ENCODE measurements at regions not wholly inside any gene's neighbourhood (a gene's known extent, or its start where the extent isn't known, plus 50 kb on each side); places are given as distances from the start of the nearest gene placed in this dataset.

- no peaks in the 10 kb centered on the region for H3K27me3 ChIP-seq (ENCODE audit: control insufficient read depth in 2 of 2, insufficient read depth in 2 of 2, low read length in 2 of 2)
- H3K4me2 ChIP-seq (replicated peaks; ENCODE audit: extremely low read depth, low read length, poor library complexity, severe bottlenecking): no peak overlapping the region
- no peak overlapping the region for H2AFZ ChIP-seq (ENCODE audit: insufficient read depth, low read depth, low read length, poor library complexity, severe bottlenecking)
- Mint-ChIP-seq H3K4me1 (peaks cover 11% of the 10 kb centered on the region), H3K27ac (no peak overlapping the region), H3K36me3 (peaks cover 2 to 5% of the 10 kb centered on the region in 2 donors), H3K27me3 (ENCODE audit: low read depth in 3 of 3) (no peaks in the 10 kb centered on the region), H3K9me3 (peaks cover 0 to 2% (median 0%) of the 10 kb centered on the region in 7 donors), H3K4me3 (no peak overlapping the region)
- H3K9ac ChIP-seq (ENCODE audit: insufficient read depth, low read length, poor library complexity, severe bottlenecking): no peak overlapping the region
- TF ChIP-seq, protein P1, sequence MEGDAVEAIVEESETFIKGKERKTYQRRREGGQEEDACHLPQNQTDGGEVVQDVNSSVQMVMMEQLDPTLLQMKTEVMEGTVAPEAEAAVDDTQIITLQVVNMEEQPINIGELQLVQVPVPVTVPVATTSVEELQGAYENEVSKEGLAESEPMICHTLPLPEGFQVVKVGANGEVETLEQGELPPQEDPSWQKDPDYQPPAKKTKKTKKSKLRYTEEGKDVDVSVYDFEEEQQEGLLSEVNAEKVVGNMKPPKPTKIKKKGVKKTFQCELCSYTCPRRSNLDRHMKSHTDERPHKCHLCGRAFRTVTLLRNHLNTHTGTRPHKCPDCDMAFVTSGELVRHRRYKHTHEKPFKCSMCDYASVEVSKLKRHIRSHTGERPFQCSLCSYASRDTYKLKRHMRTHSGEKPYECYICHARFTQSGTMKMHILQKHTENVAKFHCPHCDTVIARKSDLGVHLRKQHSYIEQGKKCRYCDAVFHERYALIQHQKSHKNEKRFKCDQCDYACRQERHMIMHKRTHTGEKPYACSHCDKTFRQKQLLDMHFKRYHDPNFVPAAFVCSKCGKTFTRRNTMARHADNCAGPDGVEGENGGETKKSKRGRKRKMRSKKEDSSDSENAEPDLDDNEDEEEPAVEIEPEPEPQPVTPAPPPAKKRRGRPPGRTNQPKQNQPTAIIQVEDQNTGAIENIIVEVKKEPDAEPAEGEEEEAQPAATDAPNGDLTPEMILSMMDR (IDR thresholded peaks at IDR 0.05): no peak
- H3K9me3 ChIP-seq (replicated peaks in 1 of 2; ENCODE audit: control insufficient read depth in 1 of 2, insufficient read depth in 1 of 2, low read length in 2 of 2): no peaks in the 10 kb centered on the region
- no peak overlapping the region for H3K4me3 ChIP-seq (replicated peaks in 1 of 3; ENCODE audit: low read depth in 2 of 3, low read length in 3 of 3)
- WGBS (ENCODE audit: insufficient coverage): no CpG with 5 or more reads among the region's 3 CpGs
- no peak overlapping the region for H3K27ac ChIP-seq (ENCODE audit: low read depth in 1 of 2, low read length in 2 of 2)
- no peaks in the 10 kb centered on the region for H3K36me3 ChIP-seq (replicated peaks in 1 of 2; ENCODE audit: control insufficient read depth in 1 of 2, insufficient read depth in 2 of 2, low read length in 2 of 2)
- intact Hi-C loops (cut with micrococcal nuclease): no loop called here
- no peak for DNase-seq
- H4K20me1 ChIP-seq (ENCODE audit: insufficient read depth, low read length): no peaks in the 10 kb centered on the region
- no peaks in the 10 kb centered on the region for H3K79me2 ChIP-seq (ENCODE audit: insufficient read depth, low read length)
- peaks cover 4 to 6% of the 10 kb centered on the region in 2 donors for H3K4me1 ChIP-seq (ENCODE audit: control insufficient read depth in 1 of 2, insufficient read depth in 2 of 2, low read length in 2 of 2)
These were observed 512.4 kb upstream of the ID2 start for GRCh38 chr2:8169443-8169842.

DNA sequence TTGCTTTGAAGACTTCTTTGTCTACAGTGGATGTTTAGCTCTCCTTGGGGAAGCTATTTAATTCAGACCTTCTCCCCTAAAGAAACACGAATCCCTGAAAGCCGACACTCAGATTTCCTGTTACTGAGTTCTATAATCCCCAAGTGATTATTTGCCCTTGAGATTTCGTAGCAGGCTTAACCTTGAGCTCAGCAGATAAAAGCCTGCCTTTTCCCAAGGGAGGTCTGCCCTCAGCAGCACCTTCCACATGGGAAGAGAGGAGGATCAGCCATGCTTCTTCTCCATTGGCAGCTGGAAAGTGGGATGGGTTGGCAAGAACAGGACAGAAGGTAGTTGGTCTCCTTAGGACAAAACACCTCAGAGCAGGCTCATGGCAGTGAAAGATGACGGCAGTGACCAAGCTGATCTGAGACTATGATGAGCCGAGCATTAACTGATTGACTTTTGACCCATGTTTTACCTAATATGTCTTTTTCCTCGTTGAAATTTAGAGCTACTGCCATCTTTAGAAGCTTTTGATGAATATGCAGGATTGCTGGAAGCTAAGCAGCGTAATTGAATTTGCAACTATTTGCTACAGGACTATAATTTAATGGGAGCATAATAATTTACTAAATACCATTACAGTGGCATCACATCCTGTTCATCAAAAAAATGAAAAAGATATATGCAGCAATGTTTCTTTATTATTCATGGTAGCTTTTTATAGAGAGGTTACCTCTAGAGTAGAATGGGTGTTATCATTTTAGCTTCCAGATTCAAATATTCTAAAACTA is 511.1 kb upstream of the ID2 start:
- Mint-ChIP-seq H3K4me1 (peaks cover 24% of the 10 kb centered on the region), H3K4me3 (no peak overlapping the region), H3K36me3 (peaks cover 2 to 5% of the 10 kb centered on the region in 2 donors), H3K27ac (no peak overlapping the region), H3K27me3 (ENCODE audit: low read depth in 3 of 3) (no peaks in the 10 kb centered on the region), H3K9me3 (peaks cover 0 to 2% (median 0%) of the 10 kb centered on the region in 7 donors)
- DNase-seq: no peak
- Histone ChIP-seq H3K9me3 (replicated peaks in 1 of 2; ENCODE audit: control insufficient read depth in 1 of 2, insufficient read depth in 1 of 2, low read length in 2 of 2) (no peaks in the 10 kb centered on the region), H3K36me3 (replicated peaks in 1 of 2; ENCODE audit: control insufficient read depth in 1 of 2, insufficient read depth in 2 of 2, low read length in 2 of 2) (no peaks in the 10 kb centered on the region), H3K27ac (ENCODE audit: low read depth in 1 of 2, low read length in 2 of 2) (no peak overlapping the region), H2AFZ (ENCODE audit: insufficient read depth, low read depth, low read length, poor library complexity, severe bottlenecking) (no peak overlapping the region), H3K4me3 (replicated peaks in 1 of 3; ENCODE audit: low read depth in 2 of 3, low read length in 3 of 3) (no peak overlapping the region), H3K79me2 (ENCODE audit: insufficient read depth, low read length) (no peaks in the 10 kb centered on the region), H3K9ac (ENCODE audit: insufficient read depth, low read length, poor library complexity, severe bottlenecking) (no peak overlapping the region), H3K27me3 (ENCODE audit: control insufficient read depth in 2 of 2, insufficient read depth in 2 of 2, low read length in 2 of 2) (no peaks in the 10 kb centered on the region), H4K20me1 (ENCODE audit: insufficient read depth, low read length) (no peaks in the 10 kb centered on the region), H3K4me1 (ENCODE audit: control insufficient read depth in 1 of 2, insufficient read depth in 2 of 2, low read length in 2 of 2) (peaks cover 12 to 19% of the 10 kb centered on the region in 2 donors), H3K4me2 (replicated peaks; ENCODE audit: extremely low read depth, low read length, poor library complexity, severe bottlenecking) (no peak overlapping the region)
- WGBS (ENCODE audit: insufficient coverage): 100% methylated on average over 1 of the region's 7 CpGs
- TF ChIP-seq, protein P1 (IDR thresholded peaks at IDR 0.05): no peak
- intact Hi-C loops (cut with micrococcal nuclease): loop anchor here (10.0 kb wide), 3 partner anchors 64 to 514 kb away; partner anchors contain the start of gene ID2 (in 1 of the 2)

All from CD14-positive monocyte (primary cell).